GM19467 (cell line): ENCODE measurements at regions not wholly inside any gene's neighbourhood (a gene's known extent, or its start where the extent isn't known, plus 50 kb on each side); places are given as distances from the start of the nearest gene placed in this dataset.
"Not testable (repeated sequence)": the region's sequence is repeated elsewhere in the genome, so short reads cannot be mapped to it uniquely, and the experiment has no call there.

ENCODE experiments used
- ATAC-seq: cut with Tn5 transposase; IDR thresholded peaks from one replicate; pipeline ENCODE4 v1.9.1; 2021; ENCODE audit warnings: mild to moderate bottlenecking, moderate library complexity; ENCODE audit not compliant: unreplicated experiment

- no peak for ATAC-seq
Measured at GRCh38 chr4:175273995-175274753, 356.0 kb downstream of the ADAM29 start.

DNA sequence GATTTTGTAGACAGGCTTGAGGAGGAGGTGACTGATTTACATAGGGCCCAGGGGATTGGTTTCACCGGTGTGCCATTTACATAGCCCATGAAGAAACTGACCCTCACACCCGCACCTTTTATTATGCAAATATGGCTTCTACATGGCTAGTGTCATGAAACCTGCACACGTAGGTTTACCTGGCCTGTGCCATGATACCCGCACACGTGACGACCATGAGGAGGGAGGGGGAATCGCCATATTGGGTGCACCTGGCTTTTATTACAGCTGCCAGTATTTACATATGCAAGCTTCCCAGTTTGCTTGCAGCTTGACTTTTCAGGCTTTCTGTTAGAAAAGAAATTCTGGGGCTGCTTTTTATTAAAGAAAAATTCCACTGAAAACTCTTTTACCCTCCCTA is 359.7 kb downstream of the ADAM29 start:
- ATAC-seq, result no peak

GRCh38 chr4:175280153-175280552 is 362.0 kb downstream of the ADAM29 start:
- no peak for ATAC-seq

GRCh38 chr4:175281894-175282293 is 363.7 kb downstream of the ADAM29 start:
- no peak for ATAC-seq

DNA sequence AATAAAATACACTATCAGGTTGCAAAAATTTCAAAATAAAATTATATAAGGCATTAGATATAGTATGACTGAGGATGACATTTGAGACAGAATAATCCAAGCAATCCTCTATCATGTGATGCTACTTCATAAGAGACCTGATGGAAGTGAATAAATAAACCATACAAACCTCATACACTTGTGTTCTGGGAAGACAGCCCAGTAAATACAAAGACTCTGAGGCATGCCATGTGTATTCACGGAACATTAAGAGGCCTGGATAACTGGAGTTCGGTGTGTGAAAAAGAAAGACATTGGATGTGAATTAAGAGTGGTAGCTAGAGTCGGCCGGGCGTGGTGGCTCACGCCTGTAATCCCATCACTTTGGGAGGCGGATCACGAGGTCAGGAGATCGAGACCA is 364.2 kb downstream of the ADAM29 start:
- no peak for ATAC-seq

- no peak for ATAC-seq
Measured at GRCh38 chr4:175290401-175290800, 372.2 kb downstream of the ADAM29 start.

GRCh38 chr4:175297965-175298565 is 379.9 kb downstream of the ADAM29 start:
- no peak for ATAC-seq

- no peak for ATAC-seq
Measured at GRCh38 chr4:175306436-175306835, 388.3 kb downstream of the ADAM29 start.

GRCh38 chr4:175307326-175307725 is 389.2 kb downstream of the ADAM29 start:
- ATAC-seq, result no peak

DNA sequence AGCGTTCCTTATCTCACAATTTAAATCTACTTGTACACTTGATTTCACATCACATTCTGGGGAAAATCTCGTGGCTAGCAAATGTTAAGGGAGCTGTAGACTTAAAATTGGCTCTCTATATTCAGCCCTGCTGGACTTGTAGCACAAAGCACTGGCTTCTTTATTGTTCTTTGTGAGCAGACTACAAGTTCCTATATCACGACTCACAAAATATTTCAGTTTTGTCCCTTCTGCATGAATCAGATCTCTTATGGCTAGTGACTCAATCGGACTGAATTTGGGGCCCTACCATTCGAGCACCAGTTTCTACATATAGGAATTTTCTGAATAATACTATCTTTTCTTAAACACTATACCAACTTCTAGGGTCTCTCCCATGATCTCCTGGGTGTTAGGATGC is 390.1 kb downstream of the ADAM29 start:
- no peak for ATAC-seq

GRCh38 chr4:175309041-175309440 is 390.9 kb downstream of the ADAM29 start:
- no peak for ATAC-seq

DNA sequence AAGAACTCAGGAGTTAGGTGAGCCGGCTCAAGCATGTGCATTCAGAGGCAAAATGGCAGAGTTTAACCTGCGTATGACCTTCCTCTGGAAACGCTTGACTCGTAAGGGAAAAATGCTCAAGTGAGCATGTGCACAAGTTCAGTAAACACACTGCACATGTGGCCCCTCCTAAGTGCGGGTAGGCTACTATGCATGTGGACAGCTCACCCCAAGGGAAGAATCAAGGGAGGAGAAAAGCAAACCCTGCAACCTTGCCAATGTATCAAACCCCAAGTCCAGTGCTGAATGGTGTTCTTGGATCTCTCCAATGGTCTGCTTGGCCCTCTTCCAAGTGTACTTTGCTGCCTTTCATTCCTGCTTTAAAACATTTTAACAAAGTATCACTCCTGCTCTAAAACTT is 407.1 kb downstream of the ADAM29 start:
- ATAC-seq, result no peak

DNA sequence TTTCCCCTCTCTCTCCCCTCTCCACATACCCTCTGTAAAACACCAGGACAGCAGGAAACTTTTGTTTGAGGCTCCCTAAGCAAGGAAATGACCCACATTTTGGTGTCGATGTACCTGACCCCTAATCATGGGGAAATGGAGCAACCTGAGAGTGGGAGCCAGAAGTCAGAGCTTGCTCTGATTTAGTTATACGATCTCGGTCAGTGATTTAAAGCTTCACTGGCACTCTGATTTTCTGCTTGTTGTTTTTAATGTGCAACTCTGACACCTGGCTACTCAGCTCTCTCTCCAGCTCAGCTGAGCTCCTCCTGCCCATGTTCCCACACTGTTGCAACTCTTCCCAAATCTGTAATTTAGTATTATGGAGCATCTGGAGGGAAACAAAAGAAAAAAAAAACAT is 408.6 kb downstream of the ADAM29 start:
- ATAC-seq, result no peak

DNA sequence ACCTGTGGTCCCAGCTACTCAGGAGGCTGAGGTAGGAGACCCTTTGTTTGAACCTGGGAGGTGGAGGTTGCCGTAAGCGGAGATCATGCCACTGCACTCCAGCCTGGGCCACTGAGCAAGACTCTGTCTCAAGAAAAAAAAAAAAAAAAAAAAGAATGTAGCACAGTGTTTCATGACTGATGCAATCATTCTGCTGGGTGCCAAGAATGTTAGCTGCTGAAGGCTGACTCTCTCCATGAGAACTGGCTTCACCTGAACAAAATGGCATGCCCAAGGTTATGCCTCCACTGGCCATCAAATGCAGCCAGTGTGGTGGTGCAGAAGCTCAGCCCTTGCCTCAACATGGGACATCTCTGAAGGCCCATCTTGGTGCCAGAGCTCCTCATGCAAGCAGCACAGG is 412.1 kb downstream of the ADAM29 start:
- no peak for ATAC-seq

DNA sequence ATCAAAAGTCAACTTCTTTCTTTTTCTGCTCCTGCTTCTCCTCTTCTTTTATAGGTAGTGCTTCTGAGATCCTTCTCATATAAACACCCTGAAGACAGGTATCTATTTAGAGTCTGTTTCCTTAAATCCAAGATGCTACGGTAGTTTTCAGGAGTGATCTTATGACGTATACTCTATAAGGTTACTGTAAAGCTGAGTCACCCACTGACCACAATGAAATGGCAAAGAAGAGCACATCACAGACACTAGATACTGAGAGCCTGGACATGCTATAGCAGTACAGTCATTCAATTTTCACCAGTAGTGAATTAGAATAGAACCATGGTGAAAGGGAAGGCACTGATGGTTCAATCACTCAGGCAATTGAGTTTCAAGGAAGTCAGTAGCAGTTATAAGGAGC is 412.5 kb downstream of the ADAM29 start:
- ATAC-seq, result no peak

GRCh38 chr4:175335331-175335730 is 417.2 kb downstream of the ADAM29 start:
- no peak for ATAC-seq

GRCh38 chr4:175336570-175336969 is 418.4 kb downstream of the ADAM29 start:
- not testable (repeated sequence) for ATAC-seq

- ATAC-seq, result no peak
Measured at GRCh38 chr4:175339100-175339707, 421.0 kb downstream of the ADAM29 start.

DNA sequence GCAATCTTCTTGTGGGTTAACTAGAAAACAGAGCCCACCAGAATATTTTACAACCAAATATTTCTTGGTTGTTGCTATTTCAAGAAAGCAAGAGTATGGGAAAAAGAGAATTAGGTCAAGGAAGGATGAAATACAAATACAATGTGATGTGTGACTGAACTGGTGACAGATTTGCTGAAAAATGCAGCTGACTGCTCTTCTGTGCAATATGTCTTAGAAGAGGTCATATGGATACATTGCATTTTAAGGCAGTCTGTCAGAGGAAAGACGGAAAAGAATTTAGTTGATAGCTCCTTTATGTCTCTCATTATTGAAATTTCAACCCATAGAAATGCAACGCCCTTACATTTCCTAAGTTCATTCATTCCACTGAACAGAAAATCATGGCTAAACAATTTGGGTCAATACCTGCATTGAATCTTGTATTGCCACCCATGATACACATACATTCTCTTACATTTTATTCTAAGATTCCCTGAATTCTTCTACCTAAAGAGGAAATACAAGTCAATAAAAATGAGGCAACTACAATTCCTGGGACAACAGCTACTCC is 423.1 kb downstream of the ADAM29 start:
- no peak for ATAC-seq

DNA sequence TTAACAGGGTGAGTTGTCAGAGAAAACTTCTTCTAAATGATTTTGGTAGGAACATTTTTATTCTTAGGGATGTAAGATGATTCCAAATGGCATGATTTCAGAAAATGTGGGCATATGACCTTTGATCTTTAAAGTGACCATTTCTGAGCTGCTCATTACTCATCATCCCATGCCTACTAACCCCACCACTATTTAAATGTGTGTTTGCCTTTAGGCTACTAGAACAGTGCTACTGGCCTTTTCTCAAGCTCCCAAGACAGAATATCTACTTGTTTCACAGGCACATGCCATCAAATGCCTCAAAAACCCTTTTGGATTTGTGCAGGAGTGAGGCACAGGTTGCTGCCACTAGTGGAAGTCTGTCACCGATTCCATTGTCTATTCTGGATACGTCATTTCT is 428.2 kb downstream of the ADAM29 start:
- no peak for ATAC-seq

- no peak for ATAC-seq
Measured at GRCh38 chr4:175350246-175350645, 432.1 kb downstream of the ADAM29 start.

GRCh38 chr4:175351473-175351872 is 433.3 kb downstream of the ADAM29 start:
- ATAC-seq, result no peak
